ENCODE measurements at regions not wholly inside any gene's neighbourhood (a gene's known extent, or its start where the extent isn't known, plus 50 kb on each side); places are given as distances from the start of the nearest gene placed in this dataset.
"Not testable (repeated sequence)": the region's sequence is repeated elsewhere in the genome, so short reads cannot be mapped to it uniquely, and the experiment has no call there.

- Histone ChIP-seq H3K9me2 (replicated peaks; ENCODE audit: insufficient read depth, low read length) (no peaks in the 10 kb centered on the region), H3K4me2 (ENCODE audit: low read depth, low read length, poor library complexity, severe bottlenecking) (no peak overlapping the region), H3K27ac (ENCODE audit: low read depth, low read length) (no peak overlapping the region), H4K20me1 (ENCODE audit: low read depth, low read length) (no peaks in the 10 kb centered on the region), H3K36me3 (ENCODE audit: low read length) (no peaks in the 10 kb centered on the region), H3K79me2 (ENCODE audit: insufficient read depth, low read length) (no peaks in the 10 kb centered on the region), H3K27me3 (ENCODE audit: low read length) (no peaks in the 10 kb centered on the region), H2AFZ (ENCODE audit: low read depth, low read length, severe bottlenecking) (no peak overlapping the region), H3F3A (ENCODE audit: insufficient read depth) (no peaks in the 10 kb centered on the region), H3K4me3 (ENCODE audit: insufficient read depth, low read length, poor library complexity, severe bottlenecking) (no peak overlapping the region), H3K9ac (ENCODE audit: low read length) (no peak overlapping the region), H3K9me3 (ENCODE audit: insufficient read depth, low read length) (no peaks in the 10 kb centered on the region)
- TF ChIP-seq CTCF (IDR thresholded peaks at IDR 0.05; ENCODE audit: insufficient read depth, low read length, poor library complexity, severe bottlenecking): no peak
- TF ChIP-seq EZH2phosphoT487 (conservative IDR thresholded peaks at IDR 0.05; ENCODE audit: low read length): no peak
Observed at GRCh38 chr10:61195211-61195610, 251.2 kb upstream of the RHOBTB1 start.

- H3K9ac ChIP-seq (ENCODE audit: low read length); H3K36me3 ChIP-seq (ENCODE audit: low read length); H3K79me2 ChIP-seq (ENCODE audit: insufficient read depth, low read length); H3F3A ChIP-seq (ENCODE audit: insufficient read depth); H3K4me2 ChIP-seq (ENCODE audit: low read depth, low read length, poor library complexity, severe bottlenecking); H3K27ac ChIP-seq (ENCODE audit: low read depth, low read length); H3K9me2 ChIP-seq (replicated peaks; ENCODE audit: insufficient read depth, low read length); H4K20me1 ChIP-seq (ENCODE audit: low read depth, low read length); H3K4me3 ChIP-seq (ENCODE audit: insufficient read depth, low read length, poor library complexity, severe bottlenecking); H2AFZ ChIP-seq (ENCODE audit: low read depth, low read length, severe bottlenecking); H3K9me3 ChIP-seq (ENCODE audit: insufficient read depth, low read length); H3K27me3 ChIP-seq (ENCODE audit: low read length): not testable (repeated sequence)
Observed at GRCh38 chr10:61192589-61192988, 248.6 kb upstream of the RHOBTB1 start.

GRCh38 chr10:61192042-61192441, 248.1 kb upstream of the RHOBTB1 start:
- no peak overlapping the region for H3K27ac ChIP-seq (ENCODE audit: low read depth, low read length)
- no peak overlapping the region for H3K4me2 ChIP-seq (ENCODE audit: low read depth, low read length, poor library complexity, severe bottlenecking)
- no peaks in the 10 kb centered on the region for H3K27me3 ChIP-seq (ENCODE audit: low read length)
- H2AFZ ChIP-seq (ENCODE audit: low read depth, low read length, severe bottlenecking): no peak overlapping the region
- no peaks in the 10 kb centered on the region for H3K9me3 ChIP-seq (ENCODE audit: insufficient read depth, low read length)
- H3K4me3 ChIP-seq (ENCODE audit: insufficient read depth, low read length, poor library complexity, severe bottlenecking): no peak overlapping the region
- TF ChIP-seq CTCF (IDR thresholded peaks at IDR 0.05; ENCODE audit: insufficient read depth, low read length, poor library complexity, severe bottlenecking) (no peak), EZH2phosphoT487 (conservative IDR thresholded peaks at IDR 0.05; ENCODE audit: low read length) (no peak)
- H4K20me1 ChIP-seq (ENCODE audit: low read depth, low read length): no peaks in the 10 kb centered on the region
- H3F3A ChIP-seq (ENCODE audit: insufficient read depth): no peaks in the 10 kb centered on the region
- H3K79me2 ChIP-seq (ENCODE audit: insufficient read depth, low read length): no peaks in the 10 kb centered on the region
- H3K9ac ChIP-seq (ENCODE audit: low read length): no peak overlapping the region
- no peaks in the 10 kb centered on the region for H3K9me2 ChIP-seq (replicated peaks; ENCODE audit: insufficient read depth, low read length)
- no peaks in the 10 kb centered on the region for H3K36me3 ChIP-seq (ENCODE audit: low read length)

- H2AFZ ChIP-seq (ENCODE audit: low read depth, low read length, severe bottlenecking): no peak overlapping the region
- no peaks in the 10 kb centered on the region for H3K27me3 ChIP-seq (ENCODE audit: low read length)
- no peaks in the 10 kb centered on the region for H3K9me2 ChIP-seq (replicated peaks; ENCODE audit: insufficient read depth, low read length)
- TF ChIP-seq EZH2phosphoT487 (conservative IDR thresholded peaks at IDR 0.05; ENCODE audit: low read length) (no peak), CTCF (IDR thresholded peaks at IDR 0.05; ENCODE audit: insufficient read depth, low read length, poor library complexity, severe bottlenecking) (no peak)
- H3F3A ChIP-seq (ENCODE audit: insufficient read depth): no peaks in the 10 kb centered on the region
- H3K4me3 ChIP-seq (ENCODE audit: insufficient read depth, low read length, poor library complexity, severe bottlenecking): no peak overlapping the region
- H3K4me2 ChIP-seq (ENCODE audit: low read depth, low read length, poor library complexity, severe bottlenecking): no peak overlapping the region
- no peak overlapping the region for H3K27ac ChIP-seq (ENCODE audit: low read depth, low read length)
- no peak overlapping the region for H3K9ac ChIP-seq (ENCODE audit: low read length)
- H4K20me1 ChIP-seq (ENCODE audit: low read depth, low read length): no peaks in the 10 kb centered on the region
- H3K79me2 ChIP-seq (ENCODE audit: insufficient read depth, low read length): no peaks in the 10 kb centered on the region
- H3K36me3 ChIP-seq (ENCODE audit: low read length): no peaks in the 10 kb centered on the region
- H3K9me3 ChIP-seq (ENCODE audit: insufficient read depth, low read length): no peaks in the 10 kb centered on the region
Observed at GRCh38 chr10:61189912-61190311, 245.9 kb upstream of the RHOBTB1 start.

Measured in SU-DHL-6 (cell line).